Left lung (tissue), 4 donors: ENCODE measurements at regions not wholly inside any gene's neighbourhood (a gene's known extent, or its start where the extent isn't known, plus 50 kb on each side); places are given as distances from the start of the nearest gene placed in this dataset.

Experiments used
- ATAC-seq: fragments of 200-7000 bp; cut with Tn5 transposase; one replicate; pipeline ENCODE4 v1.9.1; 2020; ENCODE audit warnings: moderate library complexity
- DNase-seq, 4 donors: peaks; one replicate each; pipeline ENCODE4 v3.0.0-alpha.2; 2013 to 2020
- H3K27ac ChIP-seq, 2 donors: fragments of 200-600 bp; sonication (generic) in 1 of 2; one replicate each; pipeline versions ENCODE4 v1.5.0 to v1.8.0; 2020 to 2021
- H3K27me3 ChIP-seq, 2 donors: fragments of 200-600 bp; sonication (generic) in 1 of 2; one replicate each; pipeline versions ENCODE4 v1.5.0 to v1.8.0; 2020 to 2021
- H3K36me3 ChIP-seq, 2 donors: fragments of 200-600 bp; sonication (generic) in 1 of 2; one replicate each; pipeline versions ENCODE4 v1.5.0 to v1.8.0; 2020 to 2021
- H3K4me1 ChIP-seq, 2 donors: fragments of 200-600 bp; one replicate each; pipeline ENCODE4 v1.8.0; 2021
- H3K4me3 ChIP-seq, 2 donors: fragments of 200-600 bp; sonication (generic) in 1 of 2; one replicate each; pipeline versions ENCODE4 v1.5.0 to v1.8.0; 2020 to 2021; ENCODE audit warnings: mild to moderate bottlenecking in 1 of 2
- H3K9me3 ChIP-seq, 2 donors: fragments of 200-600 bp; sonication (generic) in 1 of 2; one replicate each; pipeline versions ENCODE4 v1.5.0 to v1.8.0; 2020 to 2021
- intact Hi-C, 2 donors: fragments of 100-400 bp; cut with DNase I; formaldehyde crosslinking; loops; one replicate each; pipeline versions ENCODE4 v1.11.2 to v1.14.2; 2022
- TF ChIP-seq, protein P1 (sequence below), 2 donors: fragments of 200-600 bp; sonication (generic) in 1 of 2; IDR thresholded peaks; one replicate each; pipeline versions ENCODE4 v1.5.0 to v1.8.0; 2021; ENCODE audit warnings: antibody characterized with exemption in 2 of 2
- donor health status: DM: no; HTN: yes; CAD: no.
- donor health status: DM: no; HTN: no; CAD: no.

GRCh38 chr12:24398605-24399004, 449.1 kb upstream of the SOX5 start:
- H3K4me3 ChIP-seq = no peak overlapping the region
- no peaks in the 10 kb centered on the region for H3K9me3 ChIP-seq
- H3K36me3 ChIP-seq = no peaks in the 10 kb centered on the region
- no peak overlapping the region for H3K27ac ChIP-seq
- no peaks in the 10 kb centered on the region for H3K4me1 ChIP-seq
- TF ChIP-seq, protein P1, sequence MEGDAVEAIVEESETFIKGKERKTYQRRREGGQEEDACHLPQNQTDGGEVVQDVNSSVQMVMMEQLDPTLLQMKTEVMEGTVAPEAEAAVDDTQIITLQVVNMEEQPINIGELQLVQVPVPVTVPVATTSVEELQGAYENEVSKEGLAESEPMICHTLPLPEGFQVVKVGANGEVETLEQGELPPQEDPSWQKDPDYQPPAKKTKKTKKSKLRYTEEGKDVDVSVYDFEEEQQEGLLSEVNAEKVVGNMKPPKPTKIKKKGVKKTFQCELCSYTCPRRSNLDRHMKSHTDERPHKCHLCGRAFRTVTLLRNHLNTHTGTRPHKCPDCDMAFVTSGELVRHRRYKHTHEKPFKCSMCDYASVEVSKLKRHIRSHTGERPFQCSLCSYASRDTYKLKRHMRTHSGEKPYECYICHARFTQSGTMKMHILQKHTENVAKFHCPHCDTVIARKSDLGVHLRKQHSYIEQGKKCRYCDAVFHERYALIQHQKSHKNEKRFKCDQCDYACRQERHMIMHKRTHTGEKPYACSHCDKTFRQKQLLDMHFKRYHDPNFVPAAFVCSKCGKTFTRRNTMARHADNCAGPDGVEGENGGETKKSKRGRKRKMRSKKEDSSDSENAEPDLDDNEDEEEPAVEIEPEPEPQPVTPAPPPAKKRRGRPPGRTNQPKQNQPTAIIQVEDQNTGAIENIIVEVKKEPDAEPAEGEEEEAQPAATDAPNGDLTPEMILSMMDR (IDR thresholded peaks at IDR 0.05) = no peak
- ATAC-seq (no peak), DNase-seq (no peak)
- no peaks in the 10 kb centered on the region for H3K27me3 ChIP-seq
- intact Hi-C loops = no loop called here

GRCh38 chr12:24396224-24396623, 446.8 kb upstream of the SOX5 start:
- intact Hi-C loops = no loop called here
- Histone ChIP-seq H3K36me3 (no peaks in the 10 kb centered on the region), H3K27me3 (no peaks in the 10 kb centered on the region), H3K4me1 (no peaks in the 10 kb centered on the region), H3K27ac (no peak overlapping the region), H3K4me3 (no peak overlapping the region), H3K9me3 (peaks cover 0 to 4% of the 10 kb centered on the region in 2 donors)
- ATAC-seq (no peak), DNase-seq (no peak)
- TF ChIP-seq, protein P1 (IDR thresholded peaks at IDR 0.05) = no peak

GRCh38 chr12:24394246-24394645, 444.8 kb upstream of the SOX5 start:
- intact Hi-C loops = no loop called here
- TF ChIP-seq, protein P1 (IDR thresholded peaks at IDR 0.05) = no peak
- Histone ChIP-seq H3K9me3 (peaks cover 0 to 14% of the 10 kb centered on the region in 2 donors), H3K27ac (no peak overlapping the region), H3K4me1 (no peaks in the 10 kb centered on the region), H3K4me3 (no peak overlapping the region), H3K27me3 (no peaks in the 10 kb centered on the region), H3K36me3 (no peaks in the 10 kb centered on the region)
- DNase-seq (no peak), ATAC-seq (no peak)

GRCh38 chr12:24393071-24393470, 443.6 kb upstream of the SOX5 start:
- ATAC-seq = no peak

GRCh38 chr12:24389394-24389793, 439.9 kb upstream of the SOX5 start:
- intact Hi-C loops = no loop called here
- TF ChIP-seq, protein P1 (IDR thresholded peaks at IDR 0.05) = no peak
- DNase-seq = no peak
- H3K9me3 ChIP-seq = peaks cover 0 to 14% of the 10 kb centered on the region in 2 donors
- H3K4me1 ChIP-seq = no peaks in the 10 kb centered on the region
- no peak overlapping the region for H3K27ac ChIP-seq
- no peaks in the 10 kb centered on the region for H3K27me3 ChIP-seq
- ATAC-seq = no peak
- no peak overlapping the region for H3K4me3 ChIP-seq
- H3K36me3 ChIP-seq = no peaks in the 10 kb centered on the region

More at GRCh38 chr12:24393071-24393470, 443.6 kb upstream of the SOX5 start:
- H3K36me3 ChIP-seq = no peaks in the 10 kb centered on the region
- H3K9me3 ChIP-seq = peaks cover 0 to 14% of the 10 kb centered on the region in 2 donors
- no peak overlapping the region for H3K27ac ChIP-seq
- TF ChIP-seq, protein P1 (IDR thresholded peaks at IDR 0.05) = no peak
- intact Hi-C loops = no loop called here
- no peak overlapping the region for H3K4me3 ChIP-seq
- DNase-seq = no peak
- H3K27me3 ChIP-seq = no peaks in the 10 kb centered on the region
- H3K4me1 ChIP-seq = no peaks in the 10 kb centered on the region
